ENCODE measurements at regions not wholly inside any gene's neighbourhood (a gene's known extent, or its start where the extent isn't known, plus 50 kb on each side); places are given as distances from the start of the nearest gene placed in this dataset.

DNA sequence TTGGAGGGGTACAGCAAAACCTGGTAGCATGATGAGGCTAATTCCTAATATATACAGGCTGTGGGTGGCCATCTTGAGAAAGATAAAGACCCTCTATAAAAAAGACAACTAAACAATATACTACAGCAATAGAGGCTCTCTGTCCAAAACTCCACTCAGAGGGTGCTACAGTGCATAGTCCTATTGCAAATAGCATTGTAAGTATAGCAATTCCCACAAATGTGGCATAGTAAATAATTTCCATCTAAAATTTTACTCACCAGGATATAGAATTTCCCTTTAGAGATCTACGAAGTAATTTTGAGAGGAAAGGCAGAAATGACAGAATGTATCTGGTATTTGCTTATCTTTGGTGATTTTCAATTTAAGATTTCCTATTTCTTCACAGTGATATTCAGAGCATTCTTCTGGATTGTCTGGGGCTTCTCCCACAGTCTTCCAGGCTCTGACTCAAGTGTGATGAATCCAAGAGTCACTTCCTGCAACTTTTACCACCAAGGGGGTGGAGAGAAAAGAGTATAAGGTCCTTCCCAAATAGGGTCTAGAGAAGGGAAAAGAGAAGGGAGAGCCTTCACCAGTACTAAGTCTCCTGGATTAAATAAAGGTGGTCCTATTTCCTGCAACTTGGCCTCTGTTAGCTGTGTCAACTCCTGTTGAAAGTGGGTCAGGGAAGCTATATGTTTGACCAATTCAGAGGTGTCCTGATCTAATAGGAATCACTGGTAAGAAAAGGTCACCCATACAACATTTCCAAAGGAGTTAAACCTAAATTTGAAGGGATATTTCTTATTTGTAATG lies 1054.7 kb upstream of the CNTN5 start:
- Histone ChIP-seq H3K27ac (ENCODE audit: low read depth in 2 of 2, low read length in 1 of 2) (peak overlapping the region in 1 of 2 experiments; percentile 95; a peak in 3 of 4 replicates), H3K9ac (peak overlapping the region; percentile 45; the same call in 1 of the 2 replicates), H3K79me2 (ENCODE audit: insufficient read depth) (no peaks in the 10 kb centered on the region), H3K9me2 (no peaks in the 10 kb centered on the region), H3K36me3 (replicated peaks in 1 of 2; ENCODE audit: control insufficient read depth in 1 of 2, insufficient read depth in 2 of 2, low read length in 1 of 2) (no peaks in the 10 kb centered on the region), H4K20me1 (ENCODE audit: insufficient read depth) (no peaks in the 10 kb centered on the region), H3F3A (replicated peaks; ENCODE audit: insufficient read depth) (peaks cover 20% of the 10 kb centered on the region), H2AFZ (ENCODE audit: low read depth) (peak overlapping the region; percentile 59), H3K9me3 (no peaks in the 10 kb centered on the region), H3K4me3 (ENCODE audit: low read depth in 2 of 2, low read length in 1 of 2) (no peak overlapping the region), H3K4me2 (peak overlapping the region; percentile 55), H3K27me3 (ENCODE audit: insufficient read depth) (no peaks in the 10 kb centered on the region), H3K4me1 (ENCODE audit: control insufficient read depth in 1 of 2, insufficient read depth in 2 of 2, low read depth in 1 of 2, low read length in 1 of 2) (peaks cover 0 to 11% of the 10 kb centered on the region in 2 experiments; a peak in 1 of 4 replicates)
- no peak for DNase-seq
- POLR2A ChIA-PET: no interaction called here
- WGBS (ENCODE audit: low lambda C conversion rate): 12% methylated on average over 1 of the region's 1 CpG
- TF ChIP-seq GATA2 (CRISPR knock-in tag; IDR thresholded peaks at IDR 0.05) (no peak), YY1 (IDR thresholded peaks at IDR 0.05; ENCODE audit: low read depth) (no peak), POLR2AphosphoS5 (IDR thresholded peaks at IDR 0.05; ENCODE audit: low read depth, low read length) (peak; percentile 41; the same call in 1 of the 2 replicates), EP300 (IDR thresholded peaks at IDR 0.05; ENCODE audit: borderline replicate concordance in 1 of 2, low read depth in 1 of 2, low read length in 1 of 2) (peak in 1 of 2 experiments; percentile 89; a peak in 2 of 4 replicates), EZH2phosphoT487 (IDR thresholded peaks at IDR 0.05; ENCODE audit: borderline replicate concordance, low read depth) (no peak), TEAD4 (IDR thresholded peaks at IDR 0.05; ENCODE audit: borderline replicate concordance, insufficient read depth) (peak; percentile 85), FOSL2 (IDR thresholded peaks at IDR 0.05; ENCODE audit: borderline replicate concordance, low read depth) (peak; percentile 92), TCF12 (IDR thresholded peaks at IDR 0.05) (peak; percentile 83), MEF2A (IDR thresholded peaks at IDR 0.05; ENCODE audit: borderline replicate concordance, low read depth) (peak; percentile 39; the same call in 1 of the 2 replicates), FOXM1 (IDR thresholded peaks at IDR 0.05; ENCODE audit: low read depth) (peak; percentile 21; the same call in 1 of the 2 replicates), RXRA (IDR thresholded peaks at IDR 0.05; ENCODE audit: borderline replicate concordance, low read depth) (peak; percentile 57; the same call in 1 of the 2 replicates), NFIC (IDR thresholded peaks at IDR 0.05; ENCODE audit: borderline replicate concordance) (peak; percentile 63; the same call in 1 of the 2 replicates), ELF1 (IDR thresholded peaks at IDR 0.05) (peak; percentile 25; the same call in 1 of the 2 replicates), JUND (IDR thresholded peaks at IDR 0.05) (peak; percentile 93), SMC3 (IDR thresholded peaks at IDR 0.05; ENCODE audit: low read depth, low read length) (no peak)
- TF ChIP-seq, protein P1, sequence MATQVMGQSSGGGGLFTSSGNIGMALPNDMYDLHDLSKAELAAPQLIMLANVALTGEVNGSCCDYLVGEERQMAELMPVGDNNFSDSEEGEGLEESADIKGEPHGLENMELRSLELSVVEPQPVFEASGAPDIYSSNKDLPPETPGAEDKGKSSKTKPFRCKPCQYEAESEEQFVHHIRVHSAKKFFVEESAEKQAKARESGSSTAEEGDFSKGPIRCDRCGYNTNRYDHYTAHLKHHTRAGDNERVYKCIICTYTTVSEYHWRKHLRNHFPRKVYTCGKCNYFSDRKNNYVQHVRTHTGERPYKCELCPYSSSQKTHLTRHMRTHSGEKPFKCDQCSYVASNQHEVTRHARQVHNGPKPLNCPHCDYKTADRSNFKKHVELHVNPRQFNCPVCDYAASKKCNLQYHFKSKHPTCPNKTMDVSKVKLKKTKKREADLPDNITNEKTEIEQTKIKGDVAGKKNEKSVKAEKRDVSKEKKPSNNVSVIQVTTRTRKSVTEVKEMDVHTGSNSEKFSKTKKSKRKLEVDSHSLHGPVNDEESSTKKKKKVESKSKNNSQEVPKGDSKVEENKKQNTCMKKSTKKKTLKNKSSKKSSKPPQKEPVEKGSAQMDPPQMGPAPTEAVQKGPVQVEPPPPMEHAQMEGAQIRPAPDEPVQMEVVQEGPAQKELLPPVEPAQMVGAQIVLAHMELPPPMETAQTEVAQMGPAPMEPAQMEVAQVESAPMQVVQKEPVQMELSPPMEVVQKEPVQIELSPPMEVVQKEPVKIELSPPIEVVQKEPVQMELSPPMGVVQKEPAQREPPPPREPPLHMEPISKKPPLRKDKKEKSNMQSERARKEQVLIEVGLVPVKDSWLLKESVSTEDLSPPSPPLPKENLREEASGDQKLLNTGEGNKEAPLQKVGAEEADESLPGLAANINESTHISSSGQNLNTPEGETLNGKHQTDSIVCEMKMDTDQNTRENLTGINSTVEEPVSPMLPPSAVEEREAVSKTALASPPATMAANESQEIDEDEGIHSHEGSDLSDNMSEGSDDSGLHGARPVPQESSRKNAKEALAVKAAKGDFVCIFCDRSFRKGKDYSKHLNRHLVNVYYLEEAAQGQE (IDR thresholded peaks at IDR 0.05; ENCODE audit: low read depth, low read length): peak; percentile 52; the same call in 1 of the 2 replicates
- TF ChIP-seq, protein P2, sequence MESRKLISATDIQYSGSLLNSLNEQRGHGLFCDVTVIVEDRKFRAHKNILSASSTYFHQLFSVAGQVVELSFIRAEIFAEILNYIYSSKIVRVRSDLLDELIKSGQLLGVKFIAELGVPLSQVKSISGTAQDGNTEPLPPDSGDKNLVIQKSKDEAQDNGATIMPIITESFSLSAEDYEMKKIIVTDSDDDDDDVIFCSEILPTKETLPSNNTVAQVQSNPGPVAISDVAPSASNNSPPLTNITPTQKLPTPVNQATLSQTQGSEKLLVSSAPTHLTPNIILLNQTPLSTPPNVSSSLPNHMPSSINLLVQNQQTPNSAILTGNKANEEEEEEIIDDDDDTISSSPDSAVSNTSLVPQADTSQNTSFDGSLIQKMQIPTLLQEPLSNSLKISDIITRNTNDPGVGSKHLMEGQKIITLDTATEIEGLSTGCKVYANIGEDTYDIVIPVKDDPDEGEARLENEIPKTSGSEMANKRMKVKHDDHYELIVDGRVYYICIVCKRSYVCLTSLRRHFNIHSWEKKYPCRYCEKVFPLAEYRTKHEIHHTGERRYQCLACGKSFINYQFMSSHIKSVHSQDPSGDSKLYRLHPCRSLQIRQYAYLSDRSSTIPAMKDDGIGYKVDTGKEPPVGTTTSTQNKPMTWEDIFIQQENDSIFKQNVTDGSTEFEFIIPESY (IDR thresholded peaks at IDR 0.05; ENCODE audit: borderline replicate concordance, low read depth): peak; percentile 73
- TF ChIP-seq, protein P3, sequence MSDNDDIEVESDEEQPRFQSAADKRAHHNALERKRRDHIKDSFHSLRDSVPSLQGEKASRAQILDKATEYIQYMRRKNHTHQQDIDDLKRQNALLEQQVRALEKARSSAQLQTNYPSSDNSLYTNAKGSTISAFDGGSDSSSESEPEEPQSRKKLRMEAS (IDR thresholded peaks at IDR 0.05; ENCODE audit: low read depth): peak; percentile 30; the same call in 1 of the 2 replicates
- TF ChIP-seq, protein P4, sequence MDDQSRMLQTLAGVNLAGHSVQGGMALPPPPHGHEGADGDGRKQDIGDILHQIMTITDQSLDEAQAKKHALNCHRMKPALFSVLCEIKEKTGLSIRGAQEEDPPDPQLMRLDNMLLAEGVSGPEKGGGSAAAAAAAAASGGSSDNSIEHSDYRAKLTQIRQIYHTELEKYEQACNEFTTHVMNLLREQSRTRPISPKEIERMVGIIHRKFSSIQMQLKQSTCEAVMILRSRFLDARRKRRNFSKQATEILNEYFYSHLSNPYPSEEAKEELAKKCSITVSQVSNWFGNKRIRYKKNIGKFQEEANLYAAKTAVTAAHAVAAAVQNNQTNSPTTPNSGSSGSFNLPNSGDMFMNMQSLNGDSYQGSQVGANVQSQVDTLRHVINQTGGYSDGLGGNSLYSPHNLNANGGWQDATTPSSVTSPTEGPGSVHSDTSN (IDR thresholded peaks at IDR 0.05): 0 out of 2 replicates have a peak, but pooled peaks have one; percentile 16
- TF ChIP-seq, protein P5, sequence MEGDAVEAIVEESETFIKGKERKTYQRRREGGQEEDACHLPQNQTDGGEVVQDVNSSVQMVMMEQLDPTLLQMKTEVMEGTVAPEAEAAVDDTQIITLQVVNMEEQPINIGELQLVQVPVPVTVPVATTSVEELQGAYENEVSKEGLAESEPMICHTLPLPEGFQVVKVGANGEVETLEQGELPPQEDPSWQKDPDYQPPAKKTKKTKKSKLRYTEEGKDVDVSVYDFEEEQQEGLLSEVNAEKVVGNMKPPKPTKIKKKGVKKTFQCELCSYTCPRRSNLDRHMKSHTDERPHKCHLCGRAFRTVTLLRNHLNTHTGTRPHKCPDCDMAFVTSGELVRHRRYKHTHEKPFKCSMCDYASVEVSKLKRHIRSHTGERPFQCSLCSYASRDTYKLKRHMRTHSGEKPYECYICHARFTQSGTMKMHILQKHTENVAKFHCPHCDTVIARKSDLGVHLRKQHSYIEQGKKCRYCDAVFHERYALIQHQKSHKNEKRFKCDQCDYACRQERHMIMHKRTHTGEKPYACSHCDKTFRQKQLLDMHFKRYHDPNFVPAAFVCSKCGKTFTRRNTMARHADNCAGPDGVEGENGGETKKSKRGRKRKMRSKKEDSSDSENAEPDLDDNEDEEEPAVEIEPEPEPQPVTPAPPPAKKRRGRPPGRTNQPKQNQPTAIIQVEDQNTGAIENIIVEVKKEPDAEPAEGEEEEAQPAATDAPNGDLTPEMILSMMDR (IDR thresholded peaks at IDR 0.05): no peak
- CTCF ChIA-PET: no interaction called here

All from SK-N-SH (cell line).